Upper lobe of right lung (tissue), 1 donor: ENCODE measurements at regions not wholly inside any gene's neighbourhood (a gene's known extent, or its start where the extent isn't known, plus 50 kb on each side); places are given as distances from the start of the nearest gene placed in this dataset.

ENCODE experiments used
- ATAC-seq: fragments of 200-7000 bp; cut with Tn5 transposase; one replicate; pipeline ENCODE4 v1.9.1; 2020; ENCODE audit warnings: mild to moderate bottlenecking, moderate library complexity
- DNase-seq: peaks from one replicate; pipeline ENCODE4 v3.0.0-alpha.2; 2020
- H3K27ac ChIP-seq: fragments of 200-600 bp; one replicate; pipeline ENCODE4 v1.8.0; 2022
- H3K27me3 ChIP-seq: fragments of 200-600 bp; one replicate; pipeline ENCODE4 v1.8.0; 2022; ENCODE audit warnings: mild to moderate bottlenecking
- H3K36me3 ChIP-seq: fragments of 200-600 bp; one replicate; pipeline ENCODE4 v1.8.0; 2022
- H3K4me1 ChIP-seq: fragments of 200-600 bp; one replicate; pipeline ENCODE4 v1.8.0; 2022
- H3K4me3 ChIP-seq: fragments of 200-600 bp; one replicate; pipeline ENCODE4 v1.8.0; 2022; ENCODE audit warnings: mild to moderate bottlenecking
- H3K9me3 ChIP-seq: fragments of 200-600 bp; one replicate; pipeline ENCODE4 v1.8.0; 2022
- intact Hi-C: fragments of 100-400 bp; cut with DNase I; formaldehyde crosslinking; loops from one replicate; pipeline ENCODE4 v1.11.0; 2022
- TF ChIP-seq, protein P1 (sequence below): fragments of 200-600 bp; IDR thresholded peaks from one replicate; pipeline ENCODE4 v1.8.0; 2022; ENCODE audit warnings: antibody characterized with exemption
- donor health status: DM: no; HTN: yes; CAD: no; lungs with severe emphysema.

DNA sequence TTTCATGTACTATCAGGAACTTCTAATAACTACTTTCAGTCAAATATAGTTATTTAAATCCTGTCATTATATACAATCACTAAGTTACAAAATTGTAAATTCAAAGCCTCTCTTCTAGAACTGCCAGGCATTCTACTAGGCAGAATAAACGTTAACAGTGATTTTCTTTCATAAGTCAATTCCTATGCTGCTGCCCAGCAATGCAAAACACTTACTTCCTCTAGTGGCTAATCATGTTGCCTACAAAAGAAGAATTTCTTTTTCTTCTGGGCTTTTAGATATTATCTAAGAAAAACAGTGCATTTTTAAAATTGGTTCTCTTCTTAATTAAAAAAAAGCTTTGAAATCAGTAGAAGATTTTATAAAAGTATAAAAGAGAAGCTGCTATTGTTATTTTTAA, 509.8 kb upstream of the ADAMTS5 start:
- Histone ChIP-seq H3K27ac (no peak overlapping the region), H3K9me3 (no peaks in the 10 kb centered on the region), H3K36me3 (no peaks in the 10 kb centered on the region), H3K4me1 (peaks cover 7% of the 10 kb centered on the region), H3K27me3 (no peaks in the 10 kb centered on the region), H3K4me3 (no peak overlapping the region)
- DNase-seq: no peak
- TF ChIP-seq, protein P1, sequence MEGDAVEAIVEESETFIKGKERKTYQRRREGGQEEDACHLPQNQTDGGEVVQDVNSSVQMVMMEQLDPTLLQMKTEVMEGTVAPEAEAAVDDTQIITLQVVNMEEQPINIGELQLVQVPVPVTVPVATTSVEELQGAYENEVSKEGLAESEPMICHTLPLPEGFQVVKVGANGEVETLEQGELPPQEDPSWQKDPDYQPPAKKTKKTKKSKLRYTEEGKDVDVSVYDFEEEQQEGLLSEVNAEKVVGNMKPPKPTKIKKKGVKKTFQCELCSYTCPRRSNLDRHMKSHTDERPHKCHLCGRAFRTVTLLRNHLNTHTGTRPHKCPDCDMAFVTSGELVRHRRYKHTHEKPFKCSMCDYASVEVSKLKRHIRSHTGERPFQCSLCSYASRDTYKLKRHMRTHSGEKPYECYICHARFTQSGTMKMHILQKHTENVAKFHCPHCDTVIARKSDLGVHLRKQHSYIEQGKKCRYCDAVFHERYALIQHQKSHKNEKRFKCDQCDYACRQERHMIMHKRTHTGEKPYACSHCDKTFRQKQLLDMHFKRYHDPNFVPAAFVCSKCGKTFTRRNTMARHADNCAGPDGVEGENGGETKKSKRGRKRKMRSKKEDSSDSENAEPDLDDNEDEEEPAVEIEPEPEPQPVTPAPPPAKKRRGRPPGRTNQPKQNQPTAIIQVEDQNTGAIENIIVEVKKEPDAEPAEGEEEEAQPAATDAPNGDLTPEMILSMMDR: peak; percentile 52
- intact Hi-C loops: no loop called here
- ATAC-seq: no peak

DNA sequence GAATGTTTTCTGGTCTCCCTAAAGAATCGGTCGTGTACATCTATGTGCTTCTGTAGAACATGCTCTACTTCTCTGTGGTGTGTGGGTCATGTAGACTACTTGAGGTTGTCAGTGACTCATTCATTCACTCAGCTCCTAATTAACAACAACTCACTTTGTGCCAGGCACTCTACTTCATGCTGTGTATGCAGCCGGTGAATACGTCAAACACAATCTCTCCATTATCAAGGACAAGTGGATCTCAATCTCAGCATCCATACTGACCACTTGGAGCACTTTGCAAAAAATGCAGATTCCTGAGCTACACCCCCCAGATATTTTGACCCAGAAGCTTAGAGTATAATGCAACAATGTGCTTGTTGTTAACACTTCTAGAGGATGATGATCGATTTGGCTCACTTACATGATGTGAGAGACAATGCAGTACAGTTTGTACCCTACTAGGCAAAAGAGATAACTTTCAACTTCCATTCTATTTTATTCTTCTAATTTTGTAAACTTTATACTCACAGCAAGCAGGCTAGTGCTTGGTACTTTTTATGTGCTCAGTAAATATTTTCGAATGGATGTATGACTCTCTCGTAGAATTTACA, 508.6 kb upstream of the ADAMTS5 start:
- DNase-seq (no peak), ATAC-seq (no peak)
- Histone ChIP-seq H3K36me3 (no peaks in the 10 kb centered on the region), H3K4me3 (no peak overlapping the region), H3K9me3 (no peaks in the 10 kb centered on the region), H3K27ac (no peak overlapping the region), H3K27me3 (no peaks in the 10 kb centered on the region), H3K4me1 (peaks cover 7% of the 10 kb centered on the region)
- intact Hi-C loops: no loop called here
- TF ChIP-seq, protein P1: no peak

DNA sequence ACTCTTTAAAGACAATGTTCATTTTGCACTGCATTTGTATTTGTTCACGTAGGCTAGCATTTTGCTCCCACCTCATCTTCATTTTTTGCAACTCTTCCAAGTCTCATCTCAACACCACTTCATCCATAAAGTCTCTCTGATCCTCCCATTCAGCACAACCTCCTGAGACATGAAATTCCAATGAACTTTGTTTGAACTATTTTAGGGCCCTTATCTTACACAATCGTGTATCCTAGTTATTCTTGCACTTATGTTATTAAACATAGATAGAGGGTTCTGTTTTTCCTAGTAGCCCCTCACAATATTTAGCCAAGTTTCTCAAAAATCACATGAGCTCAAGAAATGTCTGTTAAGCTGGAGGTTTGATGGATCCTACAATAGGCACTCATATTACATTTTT, 500.5 kb upstream of the ADAMTS5 start:
- Histone ChIP-seq H3K4me1 (no peaks in the 10 kb centered on the region), H3K36me3 (no peaks in the 10 kb centered on the region), H3K27me3 (no peaks in the 10 kb centered on the region), H3K4me3 (no peak overlapping the region), H3K9me3 (no peaks in the 10 kb centered on the region), H3K27ac (no peak overlapping the region)
- intact Hi-C loops: no loop called here
- TF ChIP-seq, protein P1: no peak
- no peak for DNase-seq
- ATAC-seq: no peak

DNA sequence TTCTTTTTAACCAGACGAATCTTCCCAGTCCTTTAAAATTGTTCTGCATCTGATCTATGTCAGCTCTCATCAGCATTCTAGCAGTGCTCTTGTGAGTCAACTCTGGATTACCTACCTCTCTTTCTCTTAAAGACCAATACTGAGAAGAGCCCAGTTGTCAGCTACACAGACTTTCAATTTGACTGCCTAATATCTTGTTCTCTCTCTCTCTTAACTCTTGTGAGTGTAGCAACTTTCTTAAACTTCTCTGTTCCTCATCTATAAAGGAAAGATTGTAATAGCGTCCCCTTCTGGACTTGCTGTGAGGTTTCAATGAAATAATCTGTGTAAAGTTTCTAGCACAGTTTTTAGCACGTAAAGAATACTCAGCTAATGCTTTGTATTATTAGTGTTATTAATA, 499.3 kb upstream of the ADAMTS5 start:
- Histone ChIP-seq H3K27me3 (no peaks in the 10 kb centered on the region), H3K27ac (no peak overlapping the region), H3K4me3 (no peak overlapping the region), H3K36me3 (no peaks in the 10 kb centered on the region), H3K4me1 (no peaks in the 10 kb centered on the region), H3K9me3 (no peaks in the 10 kb centered on the region)
- intact Hi-C loops: no loop called here
- no peak for DNase-seq
- TF ChIP-seq, protein P1: no peak
- ATAC-seq: no peak

DNA sequence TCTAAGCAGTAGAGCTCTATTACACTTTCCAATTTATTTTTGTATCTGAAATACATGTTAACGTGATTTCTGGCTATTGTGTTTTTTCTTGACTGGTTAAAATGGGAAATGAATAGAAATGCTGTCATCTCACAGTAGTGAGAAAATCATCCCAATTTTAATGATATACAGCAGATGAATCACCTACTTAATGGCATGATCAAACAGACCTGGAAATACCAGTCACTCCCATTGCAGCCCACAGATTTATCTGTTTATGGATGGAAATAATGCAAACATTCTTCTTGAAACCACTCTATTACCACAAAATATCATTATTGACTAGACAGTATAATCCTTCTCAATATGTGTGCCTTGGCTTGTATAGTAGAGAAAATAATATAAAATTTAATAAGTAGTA, 497.8 kb upstream of the ADAMTS5 start:
- intact Hi-C loops: no loop called here
- no peak for DNase-seq
- H3K27me3 ChIP-seq: no peaks in the 10 kb centered on the region
- H3K4me3 ChIP-seq: no peak overlapping the region
- no peak for ATAC-seq
- no peak overlapping the region for H3K27ac ChIP-seq
- TF ChIP-seq, protein P1: no peak
- no peaks in the 10 kb centered on the region for H3K9me3 ChIP-seq
- H3K4me1 ChIP-seq: no peaks in the 10 kb centered on the region
- no peaks in the 10 kb centered on the region for H3K36me3 ChIP-seq

DNA sequence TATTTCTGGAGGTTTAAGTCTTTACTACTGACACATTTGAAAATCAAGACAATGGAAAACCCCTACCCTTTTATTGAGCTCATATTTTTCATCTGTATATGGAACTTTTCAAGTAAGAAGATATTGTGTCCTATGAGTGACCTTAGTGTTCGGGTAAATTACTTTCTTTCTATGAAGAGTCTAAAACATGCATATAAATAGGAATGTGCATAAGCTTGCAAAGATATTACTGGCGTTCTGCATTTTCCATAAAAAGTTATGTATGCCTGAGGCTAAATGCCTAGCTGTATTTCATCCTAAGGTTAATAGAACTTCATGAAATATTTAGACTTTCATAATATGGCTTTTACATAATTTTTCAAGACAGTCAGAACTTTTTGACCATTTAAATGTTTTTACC, 495.8 kb upstream of the ADAMTS5 start:
- H3K9me3 ChIP-seq: no peaks in the 10 kb centered on the region
- ATAC-seq: no peak

More for the DNA sequence above, 495.8 kb upstream of the ADAMTS5 start:
- Histone ChIP-seq H3K36me3 (no peaks in the 10 kb centered on the region), H3K27me3 (no peaks in the 10 kb centered on the region), H3K4me1 (no peaks in the 10 kb centered on the region), H3K4me3 (no peak overlapping the region), H3K27ac (no peak overlapping the region)
- intact Hi-C loops: no loop called here
- no peak for DNase-seq
- TF ChIP-seq, protein P1: no peak
